Activated CD4-positive, alpha-beta T cell treated with anti-CD3 and anti-CD28 coated beads, Interleukin-2, amount 50 U/mL, for 1 hour (primary cell): ENCODE measurements at regions not wholly inside any gene's neighbourhood (a gene's known extent, or its start where the extent isn't known, plus 50 kb on each side); places are given as distances from the start of the nearest gene placed in this dataset.

Experiments
- DNase-seq: peaks from one replicate; pipeline ENCODE4 v3.0.0-alpha.2; 2020

- no peak for DNase-seq
Measured at GRCh38 chr13:106685143-106685542, 117.2 kb upstream of the ARGLU1 start.

DNA sequence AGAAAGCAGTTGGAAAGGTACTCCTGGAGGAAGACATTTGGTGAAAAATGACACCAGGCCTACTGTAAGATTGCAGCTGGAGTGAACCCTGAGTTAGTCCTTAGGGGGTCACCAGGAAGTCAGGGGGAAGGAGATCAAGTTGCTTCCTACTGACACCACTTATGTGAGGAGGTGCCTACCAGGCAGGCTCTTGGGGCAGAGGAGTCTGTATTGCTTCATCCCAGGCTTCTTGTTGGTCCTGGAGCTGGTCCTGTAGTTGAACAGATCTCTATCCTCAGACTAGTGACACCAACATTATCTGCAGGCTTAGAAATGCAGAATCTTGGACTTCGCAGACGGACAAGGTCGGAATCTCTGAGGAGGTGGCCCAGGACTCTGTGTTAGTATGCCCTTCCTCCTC lies 116.0 kb upstream of the ARGLU1 start:
- DNase-seq = no peak

DNA sequence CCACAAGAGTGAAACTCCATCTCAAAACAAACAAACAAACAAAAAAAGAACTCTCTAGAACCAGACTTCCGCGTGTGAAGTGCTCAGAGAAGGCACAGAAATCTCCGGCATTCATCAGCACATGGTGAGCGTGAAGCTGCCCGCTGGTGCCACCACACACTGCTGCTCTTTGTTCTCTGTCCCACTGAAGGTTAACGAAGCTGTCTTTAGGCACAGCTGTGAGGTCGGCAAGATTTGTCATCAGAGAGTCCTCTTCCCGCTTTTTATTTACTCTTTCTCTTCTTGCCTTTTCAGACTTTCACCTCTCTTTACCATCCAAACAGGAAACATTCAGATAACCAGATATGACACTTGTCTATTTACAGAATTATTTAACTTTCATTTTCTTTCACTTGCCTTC lies 115.2 kb upstream of the ARGLU1 start:
- DNase-seq = no peak

DNA sequence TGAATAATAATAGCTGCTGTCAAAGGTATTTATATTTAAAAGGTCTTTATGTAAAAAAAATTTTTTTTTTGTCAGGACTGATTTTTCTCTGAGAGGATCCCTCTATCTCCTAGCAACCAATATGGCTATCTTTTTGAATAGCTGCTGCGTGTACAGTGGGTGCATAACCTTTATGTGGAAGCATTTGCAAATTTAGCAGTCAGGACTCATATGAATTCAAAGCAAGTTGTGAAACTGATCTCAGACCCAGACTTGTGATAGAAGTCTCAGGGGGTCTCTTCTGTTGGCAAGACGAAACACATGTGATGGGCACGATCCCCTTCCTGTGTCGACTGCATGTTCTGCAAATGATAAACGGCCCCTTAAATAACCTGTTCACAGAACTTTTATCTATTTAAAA lies 114.1 kb upstream of the ARGLU1 start:
- no peak for DNase-seq

DNA sequence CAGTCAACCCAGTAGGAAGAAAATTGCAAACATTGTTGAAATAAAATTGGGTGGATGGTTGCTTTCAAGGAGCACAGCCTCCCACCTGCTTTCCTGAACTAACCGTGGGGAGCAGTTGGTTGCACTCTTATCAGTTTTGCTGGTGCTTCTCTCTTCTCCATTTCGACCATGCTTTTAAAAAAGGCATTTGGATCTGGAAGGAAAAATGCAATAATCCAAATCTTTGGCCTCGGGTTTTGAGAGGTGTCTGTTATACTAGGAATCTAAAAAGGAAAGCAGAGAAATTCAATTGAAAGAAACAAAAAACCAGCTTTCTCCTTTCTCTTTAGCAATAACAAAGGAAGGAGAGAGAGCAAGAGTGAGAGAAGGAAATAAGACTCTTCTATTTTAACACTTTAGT lies 113.6 kb upstream of the ARGLU1 start:
- DNase-seq = no peak

DNA sequence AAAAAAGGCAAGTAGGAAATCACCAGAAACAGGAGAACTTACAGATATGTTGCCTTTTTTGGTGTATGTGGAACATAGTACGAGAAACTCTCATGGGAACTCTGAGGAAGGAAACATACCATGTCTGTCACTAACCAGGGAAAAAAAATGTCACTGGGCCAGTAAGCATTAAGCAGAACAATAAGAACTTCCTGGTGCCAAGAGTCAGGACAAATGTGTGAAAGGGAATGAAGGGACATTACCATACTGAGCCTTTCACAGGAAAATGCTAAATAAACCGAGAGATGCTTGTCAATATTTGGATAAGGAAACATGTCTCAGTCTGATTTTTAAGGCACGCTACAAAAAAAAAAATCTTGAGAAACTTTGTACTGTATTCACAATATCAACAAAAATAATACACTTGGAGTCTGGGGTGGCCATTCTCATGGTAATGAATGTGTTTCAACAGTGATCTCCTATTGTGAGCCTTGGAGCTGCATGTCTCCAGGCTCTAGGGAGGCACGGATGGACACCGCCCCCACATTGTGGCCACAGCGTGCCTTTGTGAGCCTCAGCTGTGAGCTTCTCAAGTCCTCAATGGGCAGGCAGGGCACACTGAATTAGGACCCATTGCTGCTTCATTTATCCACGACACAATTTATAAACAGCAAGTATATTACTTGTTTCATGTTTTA lies 113.0 kb upstream of the ARGLU1 start:
- no peak for DNase-seq

DNA sequence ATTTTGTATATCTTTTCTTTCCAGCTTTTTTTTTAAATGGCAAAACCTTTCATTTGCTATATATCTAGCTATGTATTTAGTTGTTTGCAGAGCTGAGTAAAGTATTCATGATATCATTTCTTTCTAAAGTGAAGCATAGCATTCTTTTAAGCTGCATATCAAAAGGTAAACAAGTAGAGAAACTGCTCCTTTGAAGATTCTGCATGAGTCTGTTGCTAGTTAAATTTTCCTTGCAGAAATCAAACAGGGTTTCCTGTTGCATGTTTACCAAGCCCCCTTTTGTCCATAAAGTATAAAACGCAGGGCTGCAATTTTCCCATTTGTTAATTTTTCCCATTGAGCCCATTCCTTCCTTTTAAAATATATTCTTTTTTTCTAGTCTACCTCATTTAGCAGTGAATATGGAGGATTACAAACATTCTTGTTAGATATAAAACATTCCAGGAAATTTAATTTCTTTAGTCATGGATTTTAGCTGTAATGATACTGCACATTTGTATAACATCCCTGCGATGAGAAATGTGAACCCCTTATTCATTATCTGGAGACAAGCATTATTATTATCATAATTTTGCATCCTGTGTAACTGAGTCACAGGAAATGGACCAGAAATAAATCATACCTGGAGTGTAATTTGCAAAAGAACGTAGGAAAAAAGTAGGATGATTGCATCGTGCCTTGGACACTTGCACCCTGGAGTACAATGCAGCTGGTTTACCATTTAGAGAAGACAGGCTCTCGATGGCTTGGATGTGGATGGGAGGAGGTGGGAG lies 110.9 kb upstream of the ARGLU1 start:
- no peak for DNase-seq

DNA sequence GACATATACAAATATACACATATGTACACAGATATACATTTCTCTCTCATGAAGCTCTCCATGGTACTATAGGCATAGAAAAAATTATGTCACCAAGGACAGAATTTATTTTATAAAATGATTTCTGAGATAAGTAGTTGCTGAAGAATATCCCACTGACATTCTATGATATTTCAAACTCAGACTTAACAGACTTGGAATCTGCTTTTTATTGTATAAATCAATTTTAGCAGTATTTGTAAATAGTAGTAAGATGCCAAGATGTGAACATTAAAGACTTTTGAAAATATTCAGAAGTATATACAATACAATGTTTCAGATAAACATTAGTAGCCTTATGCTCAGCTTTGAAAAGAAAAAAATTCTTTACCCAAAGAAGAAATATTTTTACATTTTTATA lies 107.4 kb upstream of the ARGLU1 start:
- DNase-seq = no peak

DNA sequence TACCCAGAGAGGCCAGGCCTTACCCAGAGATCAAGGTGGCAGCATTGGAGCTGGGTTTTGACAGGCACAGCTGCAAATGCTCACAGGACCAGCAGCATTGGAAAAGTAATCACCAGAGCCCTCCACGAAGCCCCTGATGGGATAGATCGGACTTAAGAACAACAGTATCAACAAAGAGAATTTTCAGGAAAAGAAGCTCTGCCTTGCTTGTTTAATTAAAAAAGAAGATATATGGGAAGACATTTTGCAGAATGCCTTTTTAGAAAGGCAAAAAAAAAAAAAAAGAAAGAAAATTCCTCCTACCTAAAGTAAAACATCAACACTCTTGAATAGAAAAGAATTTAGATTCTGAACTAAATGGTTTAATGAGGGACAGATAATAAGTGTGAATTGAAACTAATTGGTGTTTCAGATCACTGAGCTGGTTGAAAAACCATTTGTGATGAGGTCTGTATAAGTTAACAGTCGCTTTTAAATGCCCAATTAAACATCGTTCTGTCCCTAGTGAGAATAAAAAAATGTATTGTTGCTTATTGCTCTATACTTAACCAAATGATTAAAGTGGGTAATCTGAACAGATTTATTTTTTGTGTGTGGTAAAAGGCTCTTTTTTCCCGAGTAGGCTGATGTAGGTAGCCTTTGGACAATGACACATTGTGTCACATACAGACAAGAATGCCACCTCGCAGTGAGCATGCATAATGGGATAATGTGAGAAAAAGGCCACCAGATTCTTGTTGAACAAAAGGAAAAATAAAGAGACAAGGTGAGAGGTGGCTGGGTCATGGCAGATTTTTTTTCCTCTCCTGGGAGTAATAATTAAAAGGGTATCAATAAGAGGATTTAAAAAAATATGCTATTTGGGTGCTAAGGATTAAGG lies 93.0 kb upstream of the ARGLU1 start:
- no peak for DNase-seq

DNA sequence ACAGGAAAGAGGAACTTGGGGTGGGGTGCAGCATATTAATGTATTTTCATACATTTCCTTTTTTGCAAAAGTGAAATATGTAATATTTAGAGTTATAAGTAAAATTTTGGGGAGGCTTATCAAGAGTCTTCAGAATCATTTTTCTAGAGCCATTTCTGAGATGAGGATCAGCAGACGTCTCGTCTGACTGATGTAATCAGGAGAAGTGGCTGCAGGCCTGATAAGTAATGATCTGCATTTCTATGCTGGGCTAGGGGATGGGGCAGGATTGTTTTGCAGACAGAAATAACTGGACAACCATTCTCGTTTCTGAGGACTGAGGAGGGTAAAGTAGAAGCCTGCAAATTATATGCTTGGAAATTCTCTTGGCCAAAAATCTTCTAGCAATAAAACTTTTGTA lies 89.2 kb upstream of the ARGLU1 start:
- no peak for DNase-seq

DNA sequence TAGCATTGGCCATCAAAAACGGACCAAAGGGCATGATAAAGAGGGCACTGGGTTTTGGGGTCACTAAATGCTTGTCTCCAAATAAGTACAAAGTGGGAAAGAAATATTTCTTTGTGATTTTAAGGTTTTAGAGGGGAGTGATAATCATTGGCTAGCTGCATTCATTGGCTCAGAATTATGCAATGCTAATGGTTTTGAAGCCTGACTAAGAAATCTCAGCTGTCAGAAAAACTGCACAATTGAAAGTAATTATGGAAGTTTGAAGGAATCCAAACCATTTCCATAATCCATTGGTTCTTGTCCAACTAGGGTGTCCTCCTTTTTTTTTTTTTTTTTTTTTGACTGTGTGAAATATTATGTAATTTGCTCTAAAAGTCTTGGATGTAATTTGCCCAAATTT lies 88.2 kb upstream of the ARGLU1 start:
- DNase-seq = no peak

DNA sequence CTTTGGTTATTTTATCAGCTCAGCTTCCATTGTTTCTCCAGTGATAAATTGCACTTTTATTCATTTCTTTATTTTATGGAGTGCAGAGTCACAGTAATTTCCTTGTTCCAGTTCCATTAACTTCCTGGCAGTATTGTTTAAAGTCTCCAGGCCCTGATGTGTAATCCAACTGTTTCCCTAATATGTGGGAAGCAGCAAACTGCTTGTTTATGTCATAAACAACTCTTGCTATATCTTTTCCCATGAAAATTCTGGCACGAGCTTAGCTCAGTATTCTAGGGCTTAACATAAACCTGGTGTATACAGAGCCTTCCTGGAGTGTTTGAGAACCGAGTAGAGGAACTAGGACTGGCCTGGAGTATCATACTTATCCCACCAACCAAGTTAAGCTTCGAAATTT lies 83.5 kb upstream of the ARGLU1 start:
- no peak for DNase-seq

DNA sequence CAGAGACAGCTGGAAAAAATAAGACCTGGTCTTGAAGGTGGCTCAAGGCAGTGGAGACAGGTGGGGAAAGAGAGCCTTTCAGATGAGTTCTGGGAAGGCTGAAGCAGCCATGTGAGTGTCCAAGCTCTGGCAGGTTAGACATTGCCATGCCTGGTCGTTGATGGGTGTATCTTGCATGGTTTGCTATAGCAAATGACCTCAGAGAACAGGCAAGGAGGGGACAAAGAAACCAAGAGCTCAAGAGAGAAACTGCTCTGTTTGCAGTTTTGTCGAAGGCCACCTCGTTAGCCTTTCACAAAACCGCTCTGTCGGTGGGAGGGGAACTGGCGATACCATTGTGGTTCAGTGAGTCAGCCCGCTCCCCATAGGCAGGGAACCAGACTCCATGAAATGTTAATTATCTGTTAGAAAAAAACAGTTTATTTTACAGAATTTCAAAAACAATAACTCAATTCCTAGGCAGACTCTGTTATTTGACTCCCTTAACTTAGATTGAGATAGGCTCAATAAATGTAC lies 82.8 kb upstream of the ARGLU1 start:
- DNase-seq = no peak

DNA sequence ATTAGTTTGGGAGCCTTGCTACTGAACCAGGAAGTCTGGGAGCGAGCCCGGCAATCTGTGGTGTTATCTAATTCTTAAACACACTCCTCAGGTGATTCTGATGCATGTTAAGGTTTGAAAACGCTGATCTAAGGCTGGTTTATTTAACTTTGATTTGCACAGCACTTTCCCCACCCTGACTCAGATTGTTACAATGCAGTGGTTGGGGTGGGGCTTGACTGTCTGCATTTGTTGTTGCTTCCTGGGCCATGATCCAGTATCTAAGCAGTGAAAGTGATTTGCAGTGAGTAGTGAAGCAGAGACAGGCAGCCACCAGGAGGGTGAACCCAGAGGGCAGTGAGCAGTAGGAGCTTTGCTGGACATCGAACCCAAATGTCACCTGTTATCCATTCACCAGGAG lies 81.6 kb upstream of the ARGLU1 start:
- DNase-seq = no peak

- DNase-seq = no peak
Measured at GRCh38 chr13:106640515-106640914, 72.6 kb upstream of the ARGLU1 start.

- no peak for DNase-seq
Measured at GRCh38 chr13:106637519-106637918, 69.6 kb upstream of the ARGLU1 start.

GRCh38 chr13:106636492-106636891 lies 68.6 kb upstream of the ARGLU1 start:
- DNase-seq = no peak

DNA sequence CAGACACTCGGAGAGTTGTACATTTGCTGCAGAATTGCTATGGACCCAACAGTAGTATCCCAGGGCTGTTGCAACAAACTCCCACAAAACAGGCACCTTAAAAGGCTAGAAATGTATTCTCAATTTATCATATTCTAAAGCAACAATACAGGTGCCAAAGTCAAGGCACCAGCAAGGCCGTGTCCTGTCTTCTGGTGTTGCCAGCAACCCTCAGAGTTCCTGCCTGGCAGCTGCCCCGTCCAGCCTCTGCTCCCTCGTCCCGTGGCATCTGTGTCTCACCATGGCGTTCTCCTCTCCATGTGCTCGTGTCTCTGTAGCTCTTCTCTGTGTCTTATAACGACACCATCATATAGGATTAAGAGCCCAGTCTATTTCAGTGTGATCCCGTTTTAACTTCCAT lies 67.7 kb upstream of the ARGLU1 start:
- DNase-seq = no peak

GRCh38 chr13:106633321-106633720 lies 65.4 kb upstream of the ARGLU1 start:
- DNase-seq = no peak

GRCh38 chr13:106630650-106631049 lies 62.7 kb upstream of the ARGLU1 start:
- DNase-seq = no peak

DNA sequence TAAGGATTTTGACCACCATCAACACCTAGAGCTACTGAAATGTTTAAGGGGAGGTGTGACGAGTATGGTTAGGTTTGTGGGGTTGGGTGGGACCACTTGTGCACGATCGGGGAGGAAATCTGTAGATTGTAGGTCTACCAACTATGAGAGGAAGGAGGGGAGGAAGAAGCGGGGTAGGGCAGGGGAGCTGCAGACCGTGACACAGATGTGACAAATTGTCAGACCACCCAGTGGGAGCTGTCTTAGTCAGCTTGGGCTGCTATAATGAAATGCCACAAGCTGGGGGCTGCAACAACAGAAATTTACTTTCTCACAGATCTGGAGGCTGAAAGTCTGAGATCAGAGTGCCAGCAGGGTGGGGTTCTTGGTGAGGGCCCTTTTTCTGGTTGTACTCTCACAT lies 62.2 kb upstream of the ARGLU1 start:
- no peak for DNase-seq

GRCh38 chr13:106628936-106629659 lies 61.2 kb upstream of the ARGLU1 start:
- no peak for DNase-seq

GRCh38 chr13:106626473-106626872 lies 58.5 kb upstream of the ARGLU1 start:
- DNase-seq = no peak
